HEK293T (cell line): ENCODE measurements at regions not wholly inside any gene's neighbourhood (a gene's known extent, or its start where the extent isn't known, plus 50 kb on each side); places are given as distances from the start of the nearest gene placed in this dataset.

Experiments used
- BHLHE40 ChIP-seq: fragments of 450-650 bp; IDR thresholded peaks from 2 replicates; pipeline ENCODE4 v1.6.1; 2016; ENCODE audit warnings: mild to moderate bottlenecking, moderate library complexity, borderline replicate concordance
- FOXM1 ChIP-seq: fragments of 450-650 bp; IDR thresholded peaks from 2 replicates; pipeline ENCODE4 v1.6.1; 2017; ENCODE audit warnings: mild to moderate bottlenecking, borderline replicate concordance
- SP1 ChIP-seq: fragments of 450-650 bp; IDR thresholded peaks from 2 replicates; pipeline ENCODE4 v1.6.1; 2017

GRCh38 chrX:16308773-16309172, 141.5 kb downstream of the MAGEB17 start:
- TF ChIP-seq SP1 (no peak), BHLHE40 (no peak), FOXM1 (no peak)
